MM.1S (cell line): ENCODE measurements at regions not wholly inside any gene's neighbourhood (a gene's known extent, or its start where the extent isn't known, plus 50 kb on each side); places are given as distances from the start of the nearest gene placed in this dataset.

Experiments used
- DNase-seq: peaks from one replicate; pipeline ENCODE4 v3.0.0-alpha.2; 2015
- H2AFZ ChIP-seq: fragments of 300-600 bp; sonication (generic); 2 replicates; pipeline ENCODE4 v1.6.0; 2016; ENCODE audit warnings: antibody characterized with exemption, low read length
- H3F3A ChIP-seq: fragments of 300-600 bp; sonication (generic); 2 replicates; pipeline ENCODE4 v1.6.1; 2016; ENCODE audit warnings: mild to moderate bottlenecking, antibody characterized with exemption, low read length, moderate library complexity, mixed read lengths; ENCODE audit not compliant: insufficient read depth
- H3K27ac ChIP-seq: fragments of 300-600 bp; sonication (generic); 2 replicates; pipeline ENCODE4 v1.5.1; 2016; ENCODE audit warnings: mild to moderate bottlenecking, low read length
- H3K27me3 ChIP-seq: fragments of 300-600 bp; sonication (generic); replicated peaks from 2 replicates; pipeline ENCODE4 v1.6.0; 2016; ENCODE audit warnings: low read length; ENCODE audit not compliant: insufficient read depth
- H3K36me3 ChIP-seq: fragments of 300-600 bp; sonication (generic); replicated peaks from 2 replicates; pipeline ENCODE4 v1.6.1; 2016; ENCODE audit warnings: mild to moderate bottlenecking, low read length, mixed read lengths; ENCODE audit not compliant: insufficient read depth
- H3K4me1 ChIP-seq: fragments of 300-600 bp; sonication (generic); 2 replicates; pipeline ENCODE4 v1.6.1; 2016; ENCODE audit warnings: low read length, mixed read lengths
- H3K4me2 ChIP-seq: fragments of 300-600 bp; sonication (generic); 2 replicates; pipeline ENCODE4 v1.6.0; 2016; ENCODE audit warnings: low read depth, low read length
- H3K4me3 ChIP-seq: fragments of 300-600 bp; sonication (generic); 2 replicates; pipeline ENCODE4 v1.5.1; 2016; ENCODE audit warnings: low read length, mixed read lengths
- H3K79me2 ChIP-seq: fragments of 300-600 bp; sonication (generic); 2 replicates; pipeline ENCODE4 v1.6.1; 2016; ENCODE audit warnings: mixed run types, low read length, mixed read lengths
- H3K9ac ChIP-seq: fragments of 300-600 bp; sonication (generic); 2 replicates; pipeline ENCODE4 v1.6.1; 2016; ENCODE audit warnings: low read length, mixed read lengths
- H3K9me2 ChIP-seq: fragments of 300-600 bp; sonication (generic); replicated peaks from 2 replicates; pipeline ENCODE4 v1.6.1; 2016; ENCODE audit warnings: mild to moderate bottlenecking, low read length, mixed read lengths; ENCODE audit not compliant: insufficient read depth
- H3K9me3 ChIP-seq: fragments of 300-600 bp; sonication (generic); replicated peaks from 2 replicates; pipeline ENCODE4 v1.6.1; 2016; ENCODE audit warnings: mild to moderate bottlenecking, low read length, mixed read lengths; ENCODE audit not compliant: insufficient read depth
- H4K20me1 ChIP-seq: fragments of 300-600 bp; sonication (generic); 2 replicates; pipeline ENCODE4 v1.6.1; 2016; ENCODE audit warnings: mild to moderate bottlenecking, low read length, moderate library complexity, mixed read lengths; ENCODE audit not compliant: insufficient read depth
- EZH2 ChIP-seq: fragments of 300-600 bp; sonication (generic); optimal IDR thresholded peaks from 2 replicates; pipeline ENCODE3; 2017; ENCODE audit warnings: low read depth, mild to moderate bottlenecking, antibody characterized with exemption, low read length, mixed read lengths
- EZH2phosphoT487 ChIP-seq: fragments of 300-600 bp; sonication (generic); IDR thresholded peaks from 2 replicates; pipeline ENCODE4 v1.6.1; 2018; ENCODE audit warnings: antibody characterized with exemption, low read length
- TF ChIP-seq, protein P1 (sequence below): fragments of 300-600 bp; sonication (generic); IDR thresholded peaks from 2 replicates; pipeline ENCODE4 v1.5.1; 2016; ENCODE audit warnings: antibody characterized with exemption, low read length, mixed read lengths

GRCh38 chr13:105642511-105642958 lies 892.9 kb downstream of the EFNB2 start:
- Histone ChIP-seq H2AFZ (no peak overlapping the region), H3K4me1 (no peaks in the 10 kb centered on the region), H4K20me1 (no peaks in the 10 kb centered on the region), H3K9me3 (no peaks in the 10 kb centered on the region), H3K79me2 (no peaks in the 10 kb centered on the region), H3K9me2 (no peaks in the 10 kb centered on the region), H3K27me3 (no peaks in the 10 kb centered on the region), H3K4me3 (no peak overlapping the region), H3K4me2 (no peak overlapping the region), H3K36me3 (no peaks in the 10 kb centered on the region), H3K27ac (no peak overlapping the region), H3K9ac (no peak overlapping the region), H3F3A (no peaks in the 10 kb centered on the region)
- no peak for TF ChIP-seq EZH2phosphoT487
- TF ChIP-seq EZH2 = no peak
- TF ChIP-seq, protein P1, sequence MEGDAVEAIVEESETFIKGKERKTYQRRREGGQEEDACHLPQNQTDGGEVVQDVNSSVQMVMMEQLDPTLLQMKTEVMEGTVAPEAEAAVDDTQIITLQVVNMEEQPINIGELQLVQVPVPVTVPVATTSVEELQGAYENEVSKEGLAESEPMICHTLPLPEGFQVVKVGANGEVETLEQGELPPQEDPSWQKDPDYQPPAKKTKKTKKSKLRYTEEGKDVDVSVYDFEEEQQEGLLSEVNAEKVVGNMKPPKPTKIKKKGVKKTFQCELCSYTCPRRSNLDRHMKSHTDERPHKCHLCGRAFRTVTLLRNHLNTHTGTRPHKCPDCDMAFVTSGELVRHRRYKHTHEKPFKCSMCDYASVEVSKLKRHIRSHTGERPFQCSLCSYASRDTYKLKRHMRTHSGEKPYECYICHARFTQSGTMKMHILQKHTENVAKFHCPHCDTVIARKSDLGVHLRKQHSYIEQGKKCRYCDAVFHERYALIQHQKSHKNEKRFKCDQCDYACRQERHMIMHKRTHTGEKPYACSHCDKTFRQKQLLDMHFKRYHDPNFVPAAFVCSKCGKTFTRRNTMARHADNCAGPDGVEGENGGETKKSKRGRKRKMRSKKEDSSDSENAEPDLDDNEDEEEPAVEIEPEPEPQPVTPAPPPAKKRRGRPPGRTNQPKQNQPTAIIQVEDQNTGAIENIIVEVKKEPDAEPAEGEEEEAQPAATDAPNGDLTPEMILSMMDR = no peak
- DNase-seq = no peak

DNA sequence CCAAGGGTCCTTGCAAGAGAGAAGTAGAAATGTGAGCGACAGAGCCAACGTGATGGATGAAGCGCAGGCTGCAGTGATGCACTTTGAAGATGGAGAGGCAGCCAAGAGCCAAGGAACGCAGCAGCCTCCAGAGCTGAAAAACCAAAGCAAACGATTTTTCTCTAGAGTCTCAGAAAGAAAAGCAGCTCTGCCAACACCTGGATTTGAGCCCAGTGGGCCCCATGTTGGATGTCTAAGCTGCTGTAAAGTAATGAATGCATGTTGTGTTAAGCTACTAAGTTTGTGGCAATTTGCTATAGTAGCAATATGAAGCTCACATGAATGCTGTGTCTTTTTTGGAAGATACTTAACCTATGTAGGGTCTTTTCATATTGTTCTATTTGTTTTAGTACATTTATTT lies 894.3 kb downstream of the EFNB2 start:
- Histone ChIP-seq H3K4me3 (no peak overlapping the region), H4K20me1 (no peaks in the 10 kb centered on the region), H3K9me2 (no peaks in the 10 kb centered on the region), H3K4me1 (no peaks in the 10 kb centered on the region), H3K9ac (no peak overlapping the region), H3K79me2 (no peaks in the 10 kb centered on the region), H3K36me3 (no peaks in the 10 kb centered on the region), H3F3A (no peaks in the 10 kb centered on the region), H2AFZ (no peak overlapping the region), H3K27me3 (no peaks in the 10 kb centered on the region), H3K9me3 (no peaks in the 10 kb centered on the region), H3K4me2 (no peak overlapping the region), H3K27ac (no peak overlapping the region)
- no peak for DNase-seq
- TF ChIP-seq, protein P1 = no peak
- TF ChIP-seq EZH2 (no peak), EZH2phosphoT487 (no peak)

- no peaks in the 10 kb centered on the region for H3K9me3 ChIP-seq
- H4K20me1 ChIP-seq = no peaks in the 10 kb centered on the region
- no peaks in the 10 kb centered on the region for H3K9me2 ChIP-seq
- no peaks in the 10 kb centered on the region for H3K36me3 ChIP-seq
- no peak overlapping the region for H3K4me2 ChIP-seq
- TF ChIP-seq, protein P1 = no peak
- TF ChIP-seq EZH2phosphoT487 (no peak), EZH2 (no peak)
- no peak for DNase-seq
- no peaks in the 10 kb centered on the region for H3K27me3 ChIP-seq
- H3K9ac ChIP-seq = no peak overlapping the region
- H2AFZ ChIP-seq = no peak overlapping the region
- no peaks in the 10 kb centered on the region for H3F3A ChIP-seq
- H3K79me2 ChIP-seq = no peaks in the 10 kb centered on the region
- H3K4me1 ChIP-seq = no peaks in the 10 kb centered on the region
- H3K27ac ChIP-seq = no peak overlapping the region
- no peak overlapping the region for H3K4me3 ChIP-seq
Observed at GRCh38 chr13:105638426-105638825, 897.0 kb downstream of the EFNB2 start.
